CD4-positive, alpha-beta T cell treated with Interleukin-1 beta for 1 hour (primary cell): ENCODE measurements at regions not wholly inside any gene's neighbourhood (a gene's known extent, or its start where the extent isn't known, plus 50 kb on each side); places are given as distances from the start of the nearest gene placed in this dataset.

Source experiments
- DNase-seq, 2 donors: peaks; one replicate each; pipeline ENCODE4 v3.0.0-alpha.2; 2020 to 2022

DNA sequence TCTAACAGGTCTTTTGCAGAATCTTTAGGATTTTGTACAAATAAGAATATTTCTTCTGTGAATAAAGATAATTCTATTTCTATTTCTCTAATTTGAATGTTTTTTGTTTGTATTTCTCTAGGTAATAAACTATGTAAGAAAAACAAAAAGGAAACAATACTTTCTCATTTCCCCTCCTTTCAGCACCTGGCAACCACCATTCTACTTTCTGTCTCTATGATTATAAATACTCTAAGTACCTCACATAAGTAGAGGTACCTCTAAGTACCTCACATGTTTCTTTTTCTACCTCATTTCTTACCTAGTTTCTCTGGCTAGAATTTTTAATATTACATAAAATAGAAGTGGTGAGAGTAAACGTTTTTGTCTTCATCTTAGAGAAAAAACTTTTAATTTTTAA, 550.0 kb downstream of the EPHA5 start:
- no peak for DNase-seq

- DNase-seq: no peak
Measured at GRCh38 chr4:65102419-65102818, 567.9 kb downstream of the EPHA5 start.

DNA sequence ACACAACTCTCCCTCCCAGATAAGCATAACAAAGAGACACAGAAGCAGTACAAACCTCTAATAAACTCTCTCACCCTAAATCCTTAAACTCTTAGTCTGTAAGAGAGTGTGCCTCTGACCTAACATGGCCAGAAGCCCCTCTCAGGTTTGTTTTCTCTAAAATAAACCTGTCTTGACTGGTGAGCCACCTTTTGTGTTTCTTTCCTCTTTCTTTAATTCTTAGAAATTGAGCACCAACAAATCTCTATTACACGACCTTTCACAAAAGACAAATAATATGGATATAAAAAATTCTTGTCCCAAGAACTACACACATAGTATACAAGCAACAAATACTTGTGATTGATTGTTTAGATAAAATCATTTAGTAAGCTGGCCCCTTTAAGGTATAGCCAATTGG, 573.7 kb downstream of the EPHA5 start:
- no peak for DNase-seq

- no peak for DNase-seq
Measured at GRCh38 chr4:65089666-65090065, 580.6 kb downstream of the EPHA5 start.

- DNase-seq: no peak
Measured at GRCh38 chr4:65083076-65083475, 587.2 kb downstream of the EPHA5 start.

GRCh38 chr4:65071564-65071963, 598.7 kb downstream of the EPHA5 start:
- no peak for DNase-seq

DNA sequence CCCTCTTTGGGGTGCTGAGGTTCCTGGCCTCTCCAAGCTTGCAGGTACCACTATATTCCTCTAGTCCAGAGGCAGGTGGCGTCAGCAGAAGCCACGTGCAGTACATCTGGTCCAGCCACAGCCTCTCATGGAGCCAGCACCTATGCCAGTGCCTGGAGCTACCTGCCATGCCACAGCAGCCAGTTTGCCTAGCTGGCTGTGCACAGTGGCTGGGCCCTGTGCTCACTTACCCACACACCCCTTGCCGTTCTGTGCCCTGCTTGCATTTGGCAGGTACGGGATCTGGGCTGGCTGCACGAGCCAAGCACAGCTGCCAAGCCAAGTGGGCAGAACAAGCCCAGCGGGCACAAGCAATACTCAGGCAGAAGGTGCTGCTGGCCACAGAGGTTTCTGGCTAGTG, 601.1 kb downstream of the EPHA5 start:
- DNase-seq: no peak

DNA sequence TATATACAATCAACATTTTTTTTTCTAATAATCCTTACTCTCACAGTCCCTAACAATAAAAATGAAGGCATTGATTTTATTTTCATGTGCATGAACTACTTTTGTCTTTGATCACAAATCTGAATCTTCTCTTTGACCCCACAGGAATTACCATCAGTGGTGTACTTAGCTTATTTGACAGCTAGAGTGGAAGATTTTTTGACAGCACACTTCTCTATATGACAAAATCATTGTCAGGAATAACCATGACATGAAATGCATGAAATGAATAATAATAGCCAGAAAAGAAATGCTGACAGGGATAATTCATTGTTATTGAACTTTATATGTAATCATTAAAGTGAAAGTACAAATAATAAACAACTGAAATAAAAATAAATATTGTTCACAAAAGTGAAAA, 604.2 kb downstream of the EPHA5 start:
- DNase-seq: no peak

DNA sequence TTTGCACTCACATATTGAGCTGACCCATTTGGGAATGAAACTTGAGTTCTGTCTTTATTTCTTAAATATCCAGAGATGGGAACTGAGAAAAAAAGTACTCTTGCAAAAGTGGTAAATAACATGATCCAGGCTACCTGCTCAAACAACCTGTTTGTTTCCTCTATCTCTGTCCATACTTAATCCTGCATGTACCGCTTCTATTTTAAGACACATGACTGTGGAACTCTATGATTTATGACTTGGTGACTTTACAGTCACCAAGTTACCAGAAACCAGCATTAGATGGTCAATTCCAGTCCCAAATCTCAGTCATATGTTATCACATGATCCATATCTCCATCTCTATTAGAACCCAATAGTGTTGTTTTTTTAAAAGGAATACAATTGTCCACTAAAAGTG, 606.7 kb downstream of the EPHA5 start:
- DNase-seq: no peak

DNA sequence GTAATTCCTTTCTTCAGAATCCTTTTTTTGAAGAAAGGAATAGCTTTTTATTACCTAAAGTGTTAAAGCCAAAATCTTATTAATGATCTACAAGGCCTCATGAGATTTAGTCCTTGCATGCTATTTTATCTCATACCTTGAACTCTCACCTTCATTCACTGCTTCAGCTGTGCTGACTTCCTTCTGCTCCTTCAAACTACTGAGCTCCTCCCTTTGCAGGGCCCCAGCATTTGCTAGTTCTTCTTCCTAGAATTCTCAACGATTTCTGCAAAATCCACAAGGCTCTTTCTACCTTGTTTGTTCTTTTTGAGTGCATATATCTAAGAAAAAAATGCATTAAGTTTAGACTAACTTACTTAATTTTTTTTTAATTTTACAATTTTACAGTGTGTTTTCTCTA, 619.5 kb downstream of the EPHA5 start:
- DNase-seq: no peak

- no peak for DNase-seq
Measured at GRCh38 chr4:65046192-65047133, 623.8 kb downstream of the EPHA5 start.

DNA sequence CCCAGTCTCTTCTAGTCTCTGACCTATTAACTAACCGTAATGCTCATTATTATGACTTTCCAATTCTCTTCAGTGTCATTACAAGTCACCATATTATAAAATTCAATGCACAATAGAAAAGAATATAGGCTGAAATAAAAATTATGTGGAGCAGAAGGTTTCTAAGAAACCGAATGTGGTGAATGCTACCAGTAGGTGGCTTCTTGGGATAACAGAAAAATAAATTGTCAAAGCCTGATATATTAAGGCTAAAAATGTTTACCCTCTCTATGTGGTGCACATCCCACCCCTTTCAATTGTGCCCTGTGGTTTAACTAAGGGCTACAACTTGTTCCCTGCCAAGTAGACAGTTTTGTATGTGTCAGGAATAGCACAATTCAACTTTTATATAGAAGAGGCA, 624.6 kb upstream of the TECRL start:
- DNase-seq: no peak

- DNase-seq: no peak
Measured at GRCh38 chr4:65028592-65028991, 619.3 kb upstream of the TECRL start.

DNA sequence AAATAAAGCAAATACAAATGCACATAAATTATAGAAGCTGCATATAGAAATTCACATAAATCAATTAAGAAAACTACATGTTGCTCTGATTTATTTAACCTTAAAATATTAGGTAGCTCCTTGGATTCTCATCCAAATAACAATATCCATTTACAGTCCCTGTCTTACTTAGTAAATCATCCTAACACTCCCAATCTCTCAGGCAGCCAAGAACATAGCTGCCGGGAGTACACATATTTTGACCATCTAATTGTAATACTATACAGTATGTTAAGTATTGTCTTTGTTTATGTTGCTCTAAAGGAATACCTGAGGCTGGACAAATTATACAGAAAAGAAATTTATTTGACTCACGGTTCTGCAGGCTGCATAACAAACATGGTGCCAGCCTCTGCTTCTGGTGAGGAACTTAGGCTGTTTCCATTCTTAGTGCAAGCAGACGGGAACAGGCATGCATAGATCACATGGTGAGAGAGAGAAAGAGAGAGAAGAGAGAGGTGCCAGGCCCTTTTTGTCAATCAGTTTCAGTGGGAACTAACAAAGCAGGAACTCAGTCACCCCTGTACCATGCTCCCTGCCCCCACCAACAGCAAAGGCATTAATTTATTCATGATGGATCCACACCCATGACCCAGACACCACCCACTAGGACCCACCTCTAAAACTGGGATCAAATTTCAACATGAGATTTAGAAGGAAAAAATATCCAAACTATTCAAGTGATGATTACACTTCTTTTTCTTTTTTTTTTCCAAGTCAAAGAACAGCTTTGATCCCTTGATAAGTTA, 614.8 kb upstream of the TECRL start:
- DNase-seq: no peak

DNA sequence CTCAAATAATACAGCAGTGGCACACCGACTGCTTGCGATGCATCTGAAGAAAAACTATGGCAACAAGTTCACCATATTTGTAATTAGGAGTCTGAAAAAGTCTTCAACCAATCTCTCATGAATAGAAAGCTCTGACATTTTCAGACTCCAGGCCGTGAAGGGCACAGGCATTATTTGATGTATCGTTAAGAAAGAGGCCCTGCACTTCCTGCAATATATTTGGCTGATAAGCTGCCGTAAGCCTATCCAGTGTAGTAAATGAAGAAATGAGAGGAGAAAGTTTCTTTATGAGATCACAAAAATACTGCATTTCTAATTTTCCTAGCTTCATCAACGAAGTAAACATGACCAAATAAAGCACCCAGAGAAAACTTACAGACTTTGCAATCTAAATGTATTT, 613.8 kb upstream of the TECRL start:
- DNase-seq: no peak

- DNase-seq: no peak
Measured at GRCh38 chr4:65021737-65022136, 612.5 kb upstream of the TECRL start.

DNA sequence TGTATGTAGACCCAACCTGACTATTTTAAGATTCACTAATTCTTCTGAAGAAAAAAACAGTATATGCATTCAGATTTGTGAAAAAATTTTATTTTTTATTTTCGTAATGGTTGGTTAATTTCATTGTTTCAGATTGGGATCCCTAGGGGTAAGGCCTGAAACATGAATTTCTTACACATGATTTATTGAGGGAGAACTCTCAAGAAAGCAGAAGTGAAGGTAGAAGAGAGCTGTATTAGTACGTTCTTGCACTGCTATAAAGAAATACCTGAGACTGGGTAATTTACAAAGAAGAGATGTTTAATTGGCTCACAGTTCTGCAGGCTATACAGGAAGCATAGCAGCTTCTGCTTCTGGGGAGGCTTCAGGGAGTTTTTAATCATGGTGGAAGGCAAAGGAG, 611.9 kb upstream of the TECRL start:
- no peak for DNase-seq

DNA sequence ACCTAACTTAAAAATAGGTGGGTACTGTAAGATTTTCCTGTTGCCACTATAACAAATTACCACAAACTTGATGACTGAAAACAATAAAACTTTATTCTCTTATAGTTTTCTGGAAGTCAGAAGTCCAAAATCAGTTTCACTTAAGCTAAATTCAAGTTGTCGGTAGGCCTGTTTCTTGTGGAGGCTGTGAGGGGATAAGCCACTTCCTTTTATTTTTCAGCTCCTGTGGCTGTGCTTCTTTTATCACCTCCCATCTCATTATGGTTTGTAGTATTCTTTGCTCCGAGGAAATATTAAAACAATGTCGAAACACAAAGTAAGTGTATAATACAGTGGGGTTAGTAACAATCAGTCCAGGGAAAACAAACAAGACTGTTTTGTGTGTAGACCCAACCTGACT, 610.5 kb upstream of the TECRL start:
- no peak for DNase-seq

DNA sequence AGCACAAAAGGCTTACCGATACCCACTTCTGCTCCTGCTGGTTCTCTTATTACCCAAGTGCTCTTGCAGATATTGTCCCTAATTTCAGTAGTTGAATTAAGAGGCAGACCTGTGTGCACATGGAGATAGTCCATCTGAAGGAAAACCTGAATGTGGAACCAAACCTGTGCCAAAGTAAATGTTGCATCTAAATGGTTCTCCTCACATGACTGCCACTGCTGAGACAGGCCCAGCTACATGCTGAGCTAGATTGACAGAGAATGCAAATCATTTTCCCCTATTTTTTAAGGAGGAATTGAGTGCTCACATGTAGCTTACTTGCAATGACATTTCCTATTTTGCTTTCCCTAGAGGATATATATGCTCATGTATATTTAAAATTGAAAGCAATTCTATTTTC, 609.1 kb upstream of the TECRL start:
- no peak for DNase-seq

- no peak for DNase-seq
Measured at GRCh38 chr4:65014078-65014477, 604.8 kb upstream of the TECRL start.

DNA sequence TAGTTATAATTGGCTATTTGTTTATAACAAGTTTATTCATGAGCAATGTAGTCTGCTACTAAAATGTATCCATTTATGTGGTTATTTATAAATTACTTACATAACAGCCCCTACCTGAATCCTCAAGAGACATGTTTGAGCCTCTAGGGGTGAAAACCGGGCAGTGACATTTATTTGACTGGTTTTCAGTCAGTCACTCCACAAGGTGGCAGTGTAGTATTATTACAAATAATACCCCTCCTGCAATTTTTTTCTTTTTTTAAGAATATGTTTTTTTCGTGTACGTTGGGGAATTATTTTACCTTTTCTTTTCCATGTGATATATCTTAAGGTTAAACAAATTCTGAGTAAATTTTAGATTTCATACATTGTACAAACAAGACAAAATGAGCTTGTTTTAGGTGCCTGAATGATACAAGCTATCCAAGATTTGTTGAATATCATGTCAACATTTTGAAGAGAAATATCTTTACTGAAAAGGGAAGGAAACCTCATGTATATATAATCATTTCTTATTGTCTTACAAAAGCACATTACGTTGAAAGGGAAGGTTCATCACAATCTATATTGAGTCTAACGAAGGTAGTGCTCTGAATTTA, 598.7 kb upstream of the TECRL start:
- DNase-seq: no peak

- no peak for DNase-seq
Measured at GRCh38 chr4:64975177-64975576, 565.9 kb upstream of the TECRL start.

GRCh38 chr4:64969081-64969480, 559.8 kb upstream of the TECRL start:
- no peak for DNase-seq

DNA sequence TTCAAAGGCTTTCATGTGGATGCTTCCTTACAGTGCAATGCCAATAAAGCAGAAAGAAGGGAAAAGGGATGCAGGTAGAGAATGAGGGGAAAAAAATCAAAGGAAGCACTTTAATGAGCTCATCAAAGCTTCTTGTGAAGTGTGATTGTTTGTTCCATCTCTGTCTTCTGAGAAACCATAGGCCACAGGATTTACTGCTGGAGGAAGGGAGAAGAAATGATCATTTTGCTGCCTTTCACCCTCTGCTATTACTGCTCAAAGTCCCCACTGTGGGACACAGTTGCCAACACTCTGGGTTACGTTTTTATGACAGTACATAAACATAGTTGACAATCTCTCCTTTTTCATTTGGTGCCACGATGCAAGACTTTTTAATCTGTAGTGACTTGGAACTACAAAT, 558.0 kb upstream of the TECRL start:
- no peak for DNase-seq
